MCF 10A (cell line): ENCODE measurements at regions not wholly inside any gene's neighbourhood (a gene's known extent, or its start where the extent isn't known, plus 50 kb on each side); places are given as distances from the start of the nearest gene placed in this dataset.

Experiments
- BruUV-seq: library from RNA; stranded (reverse); fragments of 400-500 nt; replicated peaks from 2 replicates; lab custom pipeline; 2021; lab: Mats Ljungman, UMichigan
- CTCF ChIA-PET: fragments of 300-600 bp; sonication (Branson Sonifier 250); formaldehyde crosslinking; extraction: SDS; loops from one replicate; lab custom pipeline; 2021; ENCODE audit warnings: antibody characterized with exemption, inconsistent platforms; lab: Yijun Ruan, JAX
- POLR2A ChIA-PET: fragments of 300-600, 350-650 bp; sonication (Branson Sonifier 250); formaldehyde crosslinking; extraction: SDS; loops from one replicate; lab custom pipeline; 2020; ENCODE audit warnings: antibody characterized with exemption, inconsistent platforms; lab: Yijun Ruan, JAX
- DNase-seq: peaks from one replicate; pipeline ENCODE4 v3.0.0-alpha.2; 2018; ENCODE audit not compliant: unreplicated experiment
- H3K27ac Mint-ChIP-seq: one replicate; pipeline ENCODE4 v1.8.0; 2022; ENCODE audit warnings: mild to moderate bottlenecking, low read depth, mixed read lengths; ENCODE audit not compliant: unreplicated experiment
- H3K27me3 Mint-ChIP-seq: one replicate; pipeline ENCODE4 v1.8.0; 2022; ENCODE audit warnings: mixed read lengths; ENCODE audit not compliant: insufficient read depth, unreplicated experiment
- H3K36me3 Mint-ChIP-seq: one replicate; pipeline ENCODE4 v1.8.0; 2022; ENCODE audit warnings: mild to moderate bottlenecking, moderate library complexity, mixed read lengths; ENCODE audit not compliant: insufficient read depth, unreplicated experiment
- H3K4me1 Mint-ChIP-seq: one replicate; pipeline ENCODE4 v1.8.0; 2022; ENCODE audit warnings: mixed read lengths; ENCODE audit not compliant: insufficient read depth, unreplicated experiment
- H3K4me3 Mint-ChIP-seq: one replicate; pipeline ENCODE4 v1.8.0; 2022; ENCODE audit warnings: mild to moderate bottlenecking, moderate library complexity, mixed read lengths; ENCODE audit not compliant: unreplicated experiment
- H3K9me3 Mint-ChIP-seq: one replicate; pipeline ENCODE4 v1.8.0; 2022; ENCODE audit warnings: mixed read lengths; ENCODE audit not compliant: unreplicated experiment
- intact Hi-C: fragments of 100-400 bp; cut with micrococcal nuclease; formaldehyde crosslinking; loops from 2 replicates; pipeline ENCODE4 v1.14.1; 2022
- TF ChIP-seq, protein P1 (sequence below): fragments of 200-600 bp; IDR thresholded peaks from one replicate; pipeline ENCODE4 v1.8.0; 2022; ENCODE audit warnings: antibody characterized with exemption, mild to moderate bottlenecking; ENCODE audit not compliant: unreplicated experiment

DNA sequence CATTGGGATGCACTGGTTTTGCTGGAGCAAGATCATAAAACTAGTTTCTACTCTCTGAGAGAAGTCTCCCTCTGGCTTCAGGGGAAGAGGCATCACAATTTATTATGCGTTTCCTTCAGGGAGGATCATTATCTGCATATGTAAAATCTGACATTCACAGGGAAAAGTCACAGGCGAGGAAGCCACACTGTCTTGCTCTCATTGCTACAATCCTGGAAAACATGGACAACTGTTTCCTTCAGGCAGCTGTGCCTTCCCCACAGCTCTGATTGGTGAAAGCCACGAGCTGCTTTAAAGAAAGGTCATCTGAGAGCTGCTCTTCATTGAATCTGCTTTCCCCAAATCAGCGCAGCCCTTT lies 397.8 kb downstream of the MED10 start:
- Mint-ChIP-seq H3K4me1 (peaks cover 5% of the 10 kb centered on the region), H3K4me3 (no peak overlapping the region), H3K27me3 (no peaks in the 10 kb centered on the region), H3K36me3 (no peaks in the 10 kb centered on the region), H3K27ac (no peak overlapping the region), H3K9me3 (peaks cover 7% of the 10 kb centered on the region)
- TF ChIP-seq, protein P1, sequence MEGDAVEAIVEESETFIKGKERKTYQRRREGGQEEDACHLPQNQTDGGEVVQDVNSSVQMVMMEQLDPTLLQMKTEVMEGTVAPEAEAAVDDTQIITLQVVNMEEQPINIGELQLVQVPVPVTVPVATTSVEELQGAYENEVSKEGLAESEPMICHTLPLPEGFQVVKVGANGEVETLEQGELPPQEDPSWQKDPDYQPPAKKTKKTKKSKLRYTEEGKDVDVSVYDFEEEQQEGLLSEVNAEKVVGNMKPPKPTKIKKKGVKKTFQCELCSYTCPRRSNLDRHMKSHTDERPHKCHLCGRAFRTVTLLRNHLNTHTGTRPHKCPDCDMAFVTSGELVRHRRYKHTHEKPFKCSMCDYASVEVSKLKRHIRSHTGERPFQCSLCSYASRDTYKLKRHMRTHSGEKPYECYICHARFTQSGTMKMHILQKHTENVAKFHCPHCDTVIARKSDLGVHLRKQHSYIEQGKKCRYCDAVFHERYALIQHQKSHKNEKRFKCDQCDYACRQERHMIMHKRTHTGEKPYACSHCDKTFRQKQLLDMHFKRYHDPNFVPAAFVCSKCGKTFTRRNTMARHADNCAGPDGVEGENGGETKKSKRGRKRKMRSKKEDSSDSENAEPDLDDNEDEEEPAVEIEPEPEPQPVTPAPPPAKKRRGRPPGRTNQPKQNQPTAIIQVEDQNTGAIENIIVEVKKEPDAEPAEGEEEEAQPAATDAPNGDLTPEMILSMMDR, result no peak
- no TSS peak for BruUV-seq
- CTCF ChIA-PET, result no interaction called here
- intact Hi-C loops, result loop anchor here (10.0 kb wide), 1 partner anchor 594 kb away; no protein-coding TSS in a partner anchor
- DNase-seq, result no peak
- POLR2A ChIA-PET, result no interaction called here

DNA sequence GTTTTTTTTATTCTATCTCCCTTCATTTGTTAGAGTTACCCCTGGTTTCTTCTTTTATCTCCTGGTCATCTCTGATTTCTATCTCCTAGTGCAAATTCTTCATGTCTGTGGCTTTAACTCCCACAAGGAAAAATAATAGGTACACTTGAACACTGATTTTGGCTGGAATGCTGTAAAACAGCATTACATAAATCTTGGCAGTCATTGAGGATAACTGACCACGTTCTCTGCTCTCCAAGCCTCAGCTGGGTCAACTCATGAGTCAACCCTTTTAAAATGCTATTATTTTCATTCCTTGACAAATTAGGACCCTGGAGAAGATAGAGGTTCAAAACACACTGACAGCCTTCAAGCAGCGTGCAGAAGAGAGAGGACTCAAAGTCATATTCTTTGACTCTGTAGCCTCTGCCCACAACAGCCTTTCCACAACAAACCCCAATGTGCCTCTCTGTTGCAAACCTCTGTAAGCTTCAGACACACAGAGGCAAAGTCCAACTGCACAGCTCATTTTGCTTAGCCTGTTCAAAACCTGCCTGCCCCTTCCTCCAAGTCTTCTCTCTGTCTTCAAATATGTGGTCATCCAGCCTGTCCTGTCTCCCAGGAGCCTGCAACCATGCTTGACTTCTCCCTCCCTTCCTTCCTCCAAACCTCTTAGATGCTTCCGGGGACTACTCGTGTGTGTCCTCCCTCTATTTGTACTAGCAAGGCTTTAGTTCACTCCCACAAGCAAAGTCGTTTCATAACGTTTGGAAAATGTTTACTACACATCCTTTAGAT lies 398.4 kb downstream of the MED10 start:
- POLR2A ChIA-PET, result interaction anchor here (0.6 kb wide), 1 partner anchor 365 kb away, joined by 3 read pairs; no protein-coding TSS in a partner anchor
- Mint-ChIP-seq H3K4me1 (peaks cover 5% of the 10 kb centered on the region), H3K27ac (no peak overlapping the region), H3K27me3 (no peaks in the 10 kb centered on the region), H3K36me3 (no peaks in the 10 kb centered on the region), H3K4me3 (no peak overlapping the region), H3K9me3 (peaks cover 7% of the 10 kb centered on the region)
- no TSS peak for BruUV-seq
- CTCF ChIA-PET, result interaction anchor here (0.7 kb wide), 2 partner anchors 10 to 488 kb away, joined by 3 read pairs; no protein-coding TSS in a partner anchor
- TF ChIP-seq, protein P1, result no peak
- DNase-seq, result no peak
- intact Hi-C loops, result loop anchor here (10.0 kb wide), 1 partner anchor 595 kb away; no protein-coding TSS in a partner anchor

DNA sequence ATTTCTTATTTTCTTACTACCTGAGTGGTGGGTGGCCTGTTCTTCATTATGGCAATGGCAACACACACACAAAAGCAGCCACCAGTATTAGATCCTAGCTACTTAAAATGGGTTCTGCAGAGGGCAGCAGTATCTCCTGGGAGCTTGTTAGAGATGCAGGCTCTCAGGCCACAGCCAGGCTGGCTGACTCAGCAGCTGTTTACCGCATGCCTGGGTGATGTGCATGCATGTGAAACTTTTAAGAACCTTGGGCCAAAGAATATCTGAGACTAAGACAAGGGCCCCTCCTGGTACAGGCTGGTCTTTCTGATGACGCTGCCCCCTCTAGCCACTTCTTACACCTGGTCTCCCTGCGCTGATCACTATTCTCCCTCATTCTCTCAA lies 399.0 kb downstream of the MED10 start:
- DNase-seq, result no peak
- Mint-ChIP-seq H3K4me3 (no peak overlapping the region), H3K27ac (no peak overlapping the region), H3K36me3 (no peaks in the 10 kb centered on the region), H3K9me3 (peaks cover 7% of the 10 kb centered on the region), H3K4me1 (peaks cover 5% of the 10 kb centered on the region), H3K27me3 (no peaks in the 10 kb centered on the region)
- POLR2A ChIA-PET, result interaction anchor here (0.6 to 1.1 kb wide), 2 partner anchors 66 to 365 kb away, joined by 3 read pairs; no protein-coding TSS in a partner anchor
- TF ChIP-seq, protein P1, result no peak
- intact Hi-C loops, result no loop called here
- CTCF ChIA-PET, result interaction anchor here (0.5 to 1.0 kb wide), 4 partner anchors 10 to 488 kb away, joined by 3 read pairs; no protein-coding TSS in a partner anchor
- BruUV-seq, result no TSS peak

DNA sequence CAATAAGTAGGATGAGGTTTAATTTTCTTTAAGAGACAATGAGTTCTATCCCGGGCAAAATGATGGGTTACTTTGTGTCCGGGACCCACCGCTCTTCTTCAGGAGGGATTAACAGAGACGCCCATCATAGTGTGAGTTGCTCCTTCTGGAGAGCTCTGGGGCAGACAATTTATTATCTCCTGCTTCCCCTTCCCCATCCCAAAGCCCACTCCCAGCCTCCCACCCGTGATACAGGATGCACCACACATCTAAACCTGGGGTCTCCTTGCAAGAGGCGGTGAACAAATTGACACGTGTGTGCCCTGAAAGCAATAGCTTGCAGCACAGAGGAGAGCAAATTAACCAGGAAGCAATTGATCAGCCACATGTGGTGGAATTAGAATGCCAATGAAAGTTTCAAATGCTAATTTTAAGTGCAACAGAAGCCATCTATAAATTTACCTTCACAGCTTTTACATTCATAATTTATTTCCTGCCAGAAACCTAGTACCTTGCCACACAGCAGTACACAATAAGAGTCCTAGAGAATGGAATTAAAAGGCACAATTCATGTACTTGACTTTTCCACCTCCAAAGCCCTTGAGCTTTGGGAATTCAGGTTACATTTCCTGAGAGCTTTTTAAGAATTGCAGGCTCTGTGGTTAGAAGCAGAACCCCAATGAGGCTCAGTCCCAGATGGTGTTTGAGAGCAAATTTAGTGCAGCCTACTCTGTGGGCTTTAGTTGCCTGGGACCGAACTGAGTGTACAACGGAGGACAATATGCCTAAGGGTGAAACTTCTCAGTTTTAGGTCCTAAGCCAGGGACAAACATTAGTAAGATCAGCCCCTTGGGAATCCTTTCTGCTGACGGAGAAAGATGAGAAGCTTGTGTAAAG lies 399.6 kb downstream of the MED10 start:
- no TSS peak for BruUV-seq
- Mint-ChIP-seq H3K36me3 (no peaks in the 10 kb centered on the region), H3K9me3 (peaks cover 7% of the 10 kb centered on the region), H3K27ac (no peak overlapping the region), H3K4me1 (peaks cover 5% of the 10 kb centered on the region), H3K27me3 (no peaks in the 10 kb centered on the region), H3K4me3 (no peak overlapping the region)
- ChIA-PET POLR2A (interaction anchor here (1.1 kb wide), 1 partner anchor 66 kb away, joined by 3 read pairs; no protein-coding TSS in a partner anchor), CTCF (interaction anchor here (0.5 to 1.0 kb wide), 3 partner anchors 11 to 487 kb away, joined by 3 read pairs; no protein-coding TSS in a partner anchor)
- intact Hi-C loops, result no loop called here
- DNase-seq, result no peak
- TF ChIP-seq, protein P1, result no peak
